Stimulated activated CD8-positive, alpha-beta memory T cell treated with anti-CD3 and anti-CD28 coated beads, Interleukin-7, amount 100 ng/mL, for 4 hours (primary cell): ENCODE measurements at regions not wholly inside any gene's neighbourhood (a gene's known extent, or its start where the extent isn't known, plus 50 kb on each side); places are given as distances from the start of the nearest gene placed in this dataset.

Experiments used
- DNase-seq, 2 donors: peaks; one replicate each; pipeline ENCODE4 v3.0.0-alpha.2; 2020; ENCODE audit warnings: low read depth in 2 of 2

GRCh38 chr10:123573236-123574108 lies 92.7 kb upstream of the GPR26 start:
- no peak for DNase-seq

DNA sequence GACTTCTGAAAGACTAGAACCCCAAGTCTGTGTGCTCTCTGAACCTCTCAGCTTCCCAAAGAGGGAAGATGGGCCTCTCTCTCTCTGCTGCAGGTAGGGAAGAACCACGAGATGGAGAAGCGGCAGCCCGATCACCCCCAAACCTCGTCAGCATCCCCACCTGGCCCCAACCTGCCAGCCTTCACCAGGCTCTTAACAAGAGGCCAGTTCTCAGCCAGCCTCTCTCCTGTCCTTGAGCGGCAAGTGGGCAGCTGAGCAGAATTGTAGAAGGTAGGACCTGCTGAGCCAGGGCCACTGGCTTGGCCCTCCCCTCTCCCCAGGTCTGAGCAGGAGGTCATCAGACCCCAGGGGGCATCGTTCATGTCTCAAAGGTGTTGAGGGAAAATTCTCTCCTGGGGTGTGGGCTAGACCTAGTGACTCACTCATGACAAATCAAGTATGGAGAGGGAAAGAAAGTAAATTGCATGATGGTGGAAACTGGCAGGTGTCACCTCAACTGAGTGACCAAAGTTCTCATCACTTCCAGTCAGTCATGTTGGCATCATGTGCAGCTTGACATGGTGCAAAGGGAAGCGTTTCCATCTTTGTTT lies 92.0 kb upstream of the GPR26 start:
- no peak for DNase-seq

- DNase-seq, result no peak
Measured at GRCh38 chr10:123575105-123575504, 91.0 kb upstream of the GPR26 start.

DNA sequence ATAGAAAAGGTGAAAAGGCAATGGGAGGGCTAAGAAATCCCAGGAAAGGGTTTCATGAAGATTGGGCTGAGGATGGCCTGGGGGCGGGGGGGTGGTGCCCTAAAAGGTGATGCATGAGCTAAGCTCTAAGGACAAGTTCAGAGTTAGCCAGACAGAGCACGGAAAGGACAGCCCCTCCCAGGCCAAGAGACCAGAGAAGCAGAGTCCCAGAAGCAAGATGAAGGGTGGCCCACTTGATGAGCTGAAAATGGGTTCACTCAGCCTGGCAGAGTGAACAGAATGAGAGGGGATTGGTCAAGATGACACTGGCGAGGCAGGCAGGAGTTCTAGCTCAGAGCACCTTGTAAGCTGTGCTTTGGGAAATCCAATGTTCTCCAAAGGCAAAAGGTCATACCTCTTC lies 89.4 kb upstream of the GPR26 start:
- no peak for DNase-seq

DNA sequence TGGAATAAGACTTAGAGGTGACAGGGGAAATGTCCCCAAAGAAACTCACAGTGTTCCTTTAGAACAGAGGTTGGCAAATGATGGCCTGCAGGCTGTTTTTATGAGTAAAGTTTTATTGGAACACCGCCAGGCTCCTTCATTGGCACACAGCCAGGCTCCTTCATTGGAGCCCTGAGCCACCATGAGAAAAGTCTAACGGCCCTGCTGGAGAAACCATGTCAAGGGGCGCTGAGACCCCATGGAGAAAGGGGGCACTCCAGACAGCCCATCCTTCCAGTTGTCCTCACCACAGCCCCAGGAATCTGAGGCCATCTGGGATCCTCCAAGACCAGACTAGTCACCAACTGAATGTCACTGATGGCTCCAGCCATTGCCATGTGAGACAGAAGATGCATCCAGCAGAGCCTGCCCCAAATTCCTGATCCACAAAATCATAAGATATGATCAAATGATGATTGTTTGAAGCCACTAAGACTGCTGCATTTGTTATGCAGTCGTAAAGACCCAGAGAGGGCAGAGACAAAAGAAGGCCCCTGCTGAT lies 88.2 kb upstream of the GPR26 start:
- DNase-seq, result no peak

GRCh38 chr10:123578721-123579120 lies 87.4 kb upstream of the GPR26 start:
- no peak for DNase-seq

DNA sequence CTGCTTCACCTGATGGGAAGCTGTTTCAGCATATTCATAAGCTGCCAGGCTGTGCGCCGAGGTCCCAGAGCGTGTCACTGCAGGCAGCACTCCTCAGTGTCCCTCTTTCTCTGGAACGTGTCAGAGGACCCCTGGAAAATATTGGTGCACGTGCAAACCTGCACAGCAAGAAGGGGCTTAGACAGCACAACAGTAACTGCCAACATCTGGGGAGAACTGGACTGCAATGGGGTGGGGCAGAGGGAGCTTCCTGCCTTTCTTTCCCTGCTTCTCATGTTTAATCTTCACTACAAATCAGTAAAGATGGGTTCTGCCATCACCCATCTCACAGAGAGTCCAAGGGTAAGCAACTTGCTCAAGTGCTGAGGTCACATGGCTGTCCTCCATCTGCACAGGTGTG lies 86.5 kb upstream of the GPR26 start:
- no peak for DNase-seq

DNA sequence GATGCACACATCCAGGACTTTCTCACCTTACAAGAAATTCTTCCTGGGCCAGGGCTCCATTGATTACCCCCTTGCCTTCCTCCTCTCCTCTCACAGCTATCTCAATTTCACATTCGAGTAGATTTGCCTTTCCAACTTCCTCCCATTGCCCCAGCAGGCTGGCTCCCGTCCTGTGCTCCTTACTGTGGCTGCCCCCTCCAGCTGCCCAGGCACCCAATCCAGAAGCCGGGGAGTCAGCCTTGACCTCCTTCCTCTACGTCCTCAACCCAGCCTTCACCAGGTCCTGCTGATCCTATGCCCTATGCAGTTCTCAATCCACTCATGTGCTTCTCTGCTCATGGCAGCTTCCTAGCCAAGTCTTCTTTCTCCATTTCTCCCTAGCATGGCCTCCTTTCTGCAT lies 85.7 kb upstream of the GPR26 start:
- DNase-seq, result no peak

DNA sequence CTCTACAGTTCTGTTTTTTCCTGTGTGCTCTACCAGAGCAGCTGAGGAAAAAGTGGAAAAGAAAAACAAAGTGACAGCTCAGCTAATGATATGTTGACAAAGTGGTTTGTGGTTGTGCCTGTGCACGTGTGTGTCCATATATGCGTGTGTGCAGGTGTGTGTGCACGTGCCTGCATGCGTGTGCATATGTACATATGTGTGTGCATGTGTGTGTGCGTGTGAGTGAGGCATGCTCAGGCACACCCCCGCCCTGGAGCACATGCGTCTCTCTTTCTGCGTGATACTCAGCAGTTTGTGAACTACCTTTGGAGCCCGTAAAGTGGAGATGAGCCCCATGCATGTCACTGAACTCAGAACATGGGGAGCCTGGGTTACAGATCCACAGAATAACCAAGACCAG lies 84.5 kb upstream of the GPR26 start:
- DNase-seq, result no peak

DNA sequence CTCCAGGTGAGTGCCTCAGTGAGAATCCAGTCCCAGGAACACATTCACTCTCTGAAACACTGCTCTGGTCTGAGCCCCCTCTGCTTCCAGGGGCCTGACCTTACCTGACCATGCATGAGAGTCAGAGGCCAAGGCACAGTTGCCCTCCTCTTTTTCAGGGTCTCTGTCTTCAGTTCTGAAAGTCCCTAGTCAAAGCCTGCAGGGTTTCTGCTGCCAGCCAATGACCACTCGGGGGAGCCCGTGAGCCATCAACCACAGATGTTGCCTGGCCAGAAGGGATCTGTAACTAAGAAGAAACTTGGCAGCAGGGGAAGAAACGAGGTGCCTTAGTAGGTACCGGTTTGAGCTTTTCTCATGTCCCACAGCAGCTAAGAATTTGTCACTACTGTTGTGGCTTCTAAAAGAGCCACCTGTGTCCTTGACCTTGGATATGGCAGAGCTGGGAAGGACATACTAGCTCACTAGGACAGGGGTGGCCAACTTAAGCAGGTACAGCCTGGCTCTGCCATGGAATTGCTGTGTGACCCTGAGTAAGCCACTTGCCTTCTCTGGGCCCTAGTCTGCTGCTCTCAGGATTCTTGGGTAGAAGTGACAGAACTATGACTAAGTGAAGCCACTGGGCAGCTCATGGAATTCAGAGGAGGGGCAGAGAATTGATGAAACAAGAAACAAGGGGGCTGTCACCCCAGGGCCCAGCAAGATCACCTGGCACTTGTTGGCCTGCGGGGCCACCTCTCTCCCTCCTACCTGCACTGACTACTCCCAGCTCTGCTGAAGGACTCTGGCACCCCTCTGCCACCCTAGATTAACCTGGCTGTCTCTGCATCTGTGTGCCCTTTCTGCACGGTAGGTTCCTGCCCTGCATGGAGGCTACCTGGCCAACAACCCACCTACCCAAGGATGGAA lies 83.8 kb upstream of the GPR26 start:
- peak; percentile 8 to 30 for DNase-seq

DNA sequence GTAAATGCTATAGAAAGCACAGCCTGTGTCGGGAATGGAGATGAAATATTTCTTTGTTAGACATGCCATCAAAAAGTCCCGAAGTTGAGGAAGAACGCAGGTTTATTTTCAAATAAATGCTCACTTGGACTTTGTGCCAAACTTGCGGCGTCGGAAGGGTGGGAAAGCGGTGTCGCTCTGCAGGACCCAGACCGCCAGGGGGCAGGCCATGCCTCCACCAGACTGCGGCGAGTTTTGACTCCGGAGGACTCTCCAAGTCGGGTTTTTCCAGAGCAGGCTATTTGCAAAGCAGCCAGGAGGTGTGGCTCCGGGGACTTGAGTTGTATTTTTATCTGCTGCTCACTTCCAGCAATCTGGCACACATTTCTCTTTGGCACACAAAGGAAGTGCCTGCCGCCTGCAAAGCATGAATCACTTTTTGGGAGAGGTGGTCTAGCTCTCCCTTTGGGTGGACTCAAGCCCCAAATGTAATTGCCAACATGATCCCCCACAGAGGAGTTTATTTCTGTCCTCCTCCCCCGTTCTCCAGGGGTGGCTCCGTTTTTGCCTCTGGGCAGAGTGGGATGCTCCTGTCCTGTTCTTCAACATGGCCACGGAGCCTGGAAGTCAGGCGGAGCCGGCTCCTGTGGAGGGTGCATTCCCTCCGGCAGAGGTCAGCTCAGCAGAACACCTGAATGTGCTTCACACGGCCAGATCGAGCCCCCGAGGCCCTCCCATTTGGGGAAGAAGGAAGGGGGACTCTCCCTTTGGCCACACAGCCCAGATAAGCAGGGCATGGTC lies 82.3 kb upstream of the GPR26 start:
- DNase-seq, result no peak

DNA sequence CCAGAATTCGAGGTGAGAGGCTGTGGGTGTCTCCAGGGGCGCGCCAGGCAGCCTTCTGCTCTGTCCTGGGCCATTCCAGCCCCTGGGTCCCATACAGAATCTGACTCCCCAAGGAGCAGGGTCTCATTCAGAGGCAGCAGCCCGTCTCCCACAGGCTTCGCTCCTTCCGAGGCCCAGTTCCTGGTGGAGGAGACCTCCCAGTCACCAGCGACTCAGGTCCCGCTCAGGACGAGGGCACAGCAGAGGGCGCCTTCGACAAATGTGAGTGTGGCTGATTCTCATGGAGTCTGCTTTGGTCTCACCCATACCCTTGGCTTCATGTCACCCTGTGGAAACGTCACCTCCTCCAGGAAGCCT lies 81.8 kb upstream of the GPR26 start:
- no peak for DNase-seq

GRCh38 chr10:123585477-123586445 lies 80.4 kb upstream of the GPR26 start:
- DNase-seq, result no peak

DNA sequence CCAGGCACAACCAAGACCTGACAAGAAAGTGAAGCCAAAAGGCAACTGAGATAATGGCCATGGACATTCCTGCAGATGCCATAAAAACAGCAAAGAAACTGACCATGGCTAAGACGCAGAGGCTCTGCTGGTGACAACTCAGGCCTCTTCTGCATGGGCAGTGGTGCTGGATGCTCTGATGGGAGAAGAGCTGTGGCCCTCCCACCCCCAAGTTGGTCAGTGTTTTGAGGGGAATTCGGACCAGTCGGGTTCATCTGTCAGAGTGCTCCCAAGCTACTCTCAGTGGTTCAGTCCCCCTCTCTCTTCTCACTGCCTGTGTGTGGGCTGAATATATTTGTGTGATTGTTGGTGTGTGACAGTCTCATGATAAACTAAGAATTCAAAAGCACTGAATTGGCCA lies 79.0 kb upstream of the GPR26 start:
- DNase-seq, result no peak

DNA sequence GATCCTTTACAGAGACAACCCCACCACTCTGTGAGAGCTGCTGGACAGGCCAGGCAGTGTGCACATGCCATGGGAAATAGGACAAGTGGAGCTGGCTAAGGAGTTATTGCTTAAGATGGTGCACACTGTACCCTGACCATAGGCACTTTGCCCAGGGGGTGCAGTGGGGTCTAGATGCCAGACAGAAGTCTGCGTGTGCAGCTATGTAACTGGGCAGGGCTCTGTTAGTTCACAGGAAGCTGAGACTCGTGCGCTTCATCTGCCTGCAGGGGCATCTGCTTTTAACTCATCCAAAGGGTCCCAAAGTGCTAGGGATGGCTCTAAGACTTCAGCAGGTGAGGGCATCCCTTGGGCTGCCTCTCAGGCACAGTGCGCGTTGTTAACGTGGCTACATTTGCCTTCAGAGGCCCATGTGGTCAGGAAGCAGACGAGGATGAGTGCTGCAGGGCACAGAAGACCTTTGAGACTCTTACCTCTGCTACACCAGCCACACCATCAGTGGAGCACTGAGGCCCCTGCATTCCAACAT lies 77.7 kb upstream of the GPR26 start:
- DNase-seq, result no peak

DNA sequence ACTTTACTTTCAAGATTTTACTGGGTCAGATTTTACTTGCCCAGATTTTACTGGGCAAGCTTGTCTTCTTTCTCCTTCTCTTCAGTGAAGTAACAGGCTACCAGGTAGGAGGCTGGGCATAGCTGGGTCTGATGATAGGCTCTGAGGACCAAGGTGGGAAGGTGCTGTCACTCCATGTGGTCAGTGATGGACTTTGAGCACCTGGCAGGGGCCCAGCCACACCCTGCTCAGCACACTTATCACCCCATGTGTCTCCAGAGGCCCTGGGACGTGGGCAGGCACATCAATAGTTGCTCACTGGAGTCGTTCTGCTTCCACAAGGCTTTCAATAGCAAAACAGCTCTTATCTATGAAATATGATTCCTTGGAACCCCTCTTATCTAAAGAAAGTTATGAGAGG lies 70.5 kb upstream of the GPR26 start:
- DNase-seq, result no peak

- DNase-seq, result no peak
Measured at GRCh38 chr10:123597676-123598075, 68.5 kb upstream of the GPR26 start.

- no peak for DNase-seq
Measured at GRCh38 chr10:123599366-123599849, 66.7 kb upstream of the GPR26 start.

- DNase-seq, result no peak
Measured at GRCh38 chr10:123600177-123600576, 66.0 kb upstream of the GPR26 start.

DNA sequence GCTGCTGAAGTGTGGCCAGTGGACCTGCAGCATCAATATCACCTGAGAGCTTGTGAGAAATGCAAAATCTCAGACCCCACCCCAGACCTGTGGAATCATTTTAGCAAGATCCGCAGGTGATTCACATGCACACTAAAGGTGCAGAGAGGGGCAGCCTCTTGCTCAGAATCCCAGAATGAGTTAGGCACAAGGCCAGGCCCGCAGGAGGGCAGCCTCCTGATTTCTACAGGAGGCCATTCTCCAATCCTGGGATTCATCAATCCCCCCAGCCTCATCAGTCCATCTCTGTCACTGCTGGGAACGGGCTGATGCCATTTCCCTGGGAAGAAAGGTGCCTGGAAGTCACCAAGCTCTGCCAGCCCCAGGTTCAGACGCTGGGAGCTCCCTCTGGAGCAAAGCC lies 63.0 kb upstream of the GPR26 start:
- no peak for DNase-seq
